NOMO-1 treated with DMSO at 0.1 percent for 48 hours (cell line): ENCODE measurements at regions not wholly inside any gene's neighbourhood (a gene's known extent, or its start where the extent isn't known, plus 50 kb on each side); places are given as distances from the start of the nearest gene placed in this dataset.

Experiments
- DNase-seq: peaks from one replicate; lab custom pipeline; 2025; ENCODE audit not compliant: unreplicated experiment; lab: John Stamatoyannopoulos, UW

DNA sequence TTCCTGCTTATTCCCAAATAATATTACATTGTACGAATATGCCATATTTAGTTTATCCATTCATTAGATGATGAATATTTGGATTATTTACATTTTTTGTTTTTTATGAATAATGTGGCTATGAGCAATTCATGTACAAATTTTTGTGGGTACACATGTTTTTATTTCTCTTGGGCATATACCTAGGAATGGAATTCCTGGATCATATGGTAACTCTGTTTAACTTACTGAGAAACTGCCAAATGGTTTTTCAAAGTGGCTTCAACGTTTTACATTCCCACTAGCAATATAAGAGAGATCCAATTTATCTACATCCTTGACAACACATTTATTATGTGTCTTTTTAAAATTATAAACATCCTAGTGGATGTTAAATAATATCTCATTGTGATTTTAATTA lies 362.0 kb upstream of the TMCO5A start:
- no peak for DNase-seq

DNA sequence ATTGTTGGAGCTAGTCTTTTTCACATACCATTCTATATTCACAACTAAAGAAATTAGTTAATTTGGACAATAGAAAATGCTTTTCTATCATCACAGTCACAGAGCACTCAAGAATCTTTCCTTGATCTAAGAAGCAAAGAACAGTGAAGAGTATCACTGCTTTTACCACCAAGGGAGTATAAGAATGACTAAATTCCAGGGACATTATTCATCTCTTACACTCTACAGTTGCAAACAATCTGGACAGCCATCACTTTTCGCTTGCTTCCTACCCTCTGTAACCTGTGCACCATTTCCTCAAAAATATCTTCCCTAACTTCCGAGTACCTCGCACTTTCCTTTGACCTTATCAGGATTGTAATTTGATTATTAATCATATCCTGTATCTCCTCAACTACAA lies 359.5 kb upstream of the TMCO5A start:
- no peak for DNase-seq

DNA sequence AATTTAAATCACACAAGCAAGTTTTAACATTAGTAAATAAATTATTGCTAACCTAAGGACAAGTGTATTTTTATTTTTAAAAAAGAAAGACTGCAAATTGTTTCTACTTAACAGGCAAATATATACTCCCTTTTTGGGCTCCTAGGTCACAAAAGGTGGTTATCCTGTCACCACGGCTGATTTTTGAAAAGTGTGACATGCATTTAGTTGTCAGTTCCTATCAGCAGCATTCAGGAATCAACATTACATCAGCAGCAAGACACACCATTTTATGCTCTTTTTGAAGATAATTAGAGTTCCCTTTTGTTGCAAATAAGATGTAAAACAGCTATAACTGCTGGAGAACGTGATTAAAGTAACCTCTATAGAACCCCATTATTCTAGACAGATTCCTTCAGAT lies 357.5 kb upstream of the TMCO5A start:
- DNase-seq = no peak

DNA sequence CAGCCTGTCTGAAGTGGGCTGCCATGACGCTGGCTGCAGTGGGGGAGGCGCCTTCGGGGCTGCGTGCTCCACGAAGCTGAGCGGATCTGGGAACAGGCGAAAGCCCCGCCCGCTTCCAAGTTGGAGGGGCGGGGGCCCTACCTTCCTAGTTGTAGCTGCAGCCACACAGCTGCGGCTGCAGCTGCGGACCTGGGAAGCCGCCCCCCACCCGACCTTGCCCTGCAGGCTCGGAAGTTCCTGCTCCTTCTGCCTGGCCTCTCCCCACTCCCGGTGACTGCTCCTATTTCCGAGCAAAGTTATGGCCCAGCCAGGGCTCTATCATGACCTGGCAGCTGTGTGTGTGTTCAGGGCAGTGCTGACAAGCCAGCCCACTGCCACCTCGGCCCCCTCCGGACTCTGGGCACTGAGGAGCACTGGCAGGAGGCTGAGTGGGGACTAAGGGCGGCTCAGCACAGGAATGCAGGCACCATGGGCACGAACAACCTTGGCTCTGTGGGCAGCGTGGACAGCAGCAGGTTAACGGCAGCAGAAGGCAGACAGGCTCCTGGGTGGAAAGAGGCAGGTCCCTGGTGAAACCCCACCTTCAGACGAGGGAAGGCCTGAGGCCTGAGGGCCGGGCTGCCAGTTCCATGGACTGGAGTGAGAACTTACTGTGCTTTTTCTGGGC lies 352.4 kb upstream of the TMCO5A start:
- DNase-seq = no peak

DNA sequence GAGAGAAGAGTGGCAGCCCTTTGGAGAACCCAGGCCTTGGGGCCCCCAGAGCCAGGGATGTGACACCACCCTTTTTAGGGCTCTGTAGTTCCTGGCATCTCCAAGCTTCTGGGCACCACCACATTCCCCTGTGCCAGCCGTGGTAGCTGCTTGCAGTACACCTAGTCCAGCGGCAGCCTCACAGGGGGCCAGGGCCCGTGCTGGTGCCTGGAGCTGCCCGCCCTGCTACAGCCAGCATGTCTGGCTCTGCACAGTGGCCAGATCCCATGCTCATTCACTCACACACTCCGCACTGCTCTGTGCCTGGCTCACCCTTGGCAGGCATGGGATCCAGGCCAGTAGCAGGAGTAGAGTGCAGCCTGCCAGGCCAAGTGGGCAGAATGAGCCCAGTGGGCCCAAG lies 351.6 kb upstream of the TMCO5A start:
- DNase-seq = no peak

DNA sequence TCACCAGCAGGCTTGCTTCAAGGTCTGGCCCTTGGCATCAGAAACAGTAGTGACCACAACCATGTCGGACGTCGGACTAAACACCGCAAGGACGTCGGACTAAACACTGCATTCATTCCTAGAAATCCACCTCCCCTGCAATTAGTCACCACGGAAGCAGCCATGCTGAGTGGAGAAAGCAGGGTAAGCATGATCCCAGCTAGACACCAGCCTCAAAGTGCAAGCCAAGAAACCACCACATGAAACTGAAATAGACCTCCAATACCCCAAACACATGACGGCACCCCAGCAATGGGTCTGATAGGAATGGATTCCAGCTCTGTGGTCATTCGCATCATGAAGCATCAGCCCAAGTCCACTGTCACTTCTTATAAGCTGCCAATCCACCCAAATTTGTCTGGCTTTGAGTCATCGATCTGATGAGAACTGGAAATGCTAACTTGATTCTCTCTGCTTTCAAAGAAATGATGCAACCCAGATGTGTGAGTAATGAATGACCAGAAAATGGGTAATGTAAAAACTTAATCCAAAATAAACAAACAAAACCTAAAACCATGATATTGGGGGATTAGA lies 348.3 kb upstream of the TMCO5A start:
- DNase-seq = no peak

DNA sequence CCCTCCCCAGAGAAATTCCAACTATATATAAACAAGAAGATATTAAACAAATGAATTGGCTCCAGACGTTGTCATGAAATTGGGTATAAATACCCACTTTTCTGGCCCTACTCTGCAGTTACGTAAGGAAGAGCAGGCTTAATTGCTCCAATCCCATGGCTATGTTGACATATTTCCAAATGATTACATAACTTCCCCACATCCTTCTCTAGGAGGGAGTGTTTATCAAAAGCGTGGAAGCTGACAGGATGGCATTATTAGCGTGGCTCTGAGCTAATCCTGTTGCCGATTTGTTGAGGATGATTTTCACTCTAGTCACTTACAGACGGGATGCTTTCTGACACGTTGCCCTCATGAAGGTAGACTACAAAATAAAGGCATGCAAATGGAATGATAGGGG lies 347.5 kb upstream of the TMCO5A start:
- DNase-seq = no peak

DNA sequence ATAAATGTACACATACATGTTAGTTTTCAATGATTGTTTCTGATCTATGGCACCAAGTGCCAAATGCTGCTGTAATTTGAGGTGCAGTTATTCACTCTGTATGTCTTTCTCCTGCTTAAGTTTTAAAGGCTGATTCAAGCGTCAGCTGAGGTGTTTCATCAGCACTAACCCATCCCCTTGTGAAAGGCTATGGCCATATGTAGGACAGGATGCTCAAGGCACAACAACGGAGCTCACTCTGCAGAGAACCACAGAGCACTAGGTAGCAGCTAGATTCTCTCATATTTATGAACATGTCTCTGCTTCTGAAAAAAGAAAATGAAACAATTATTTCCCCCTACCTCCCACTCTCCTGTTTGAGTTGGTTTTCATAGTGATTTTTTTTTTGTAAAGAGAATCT lies 340.0 kb upstream of the TMCO5A start:
- DNase-seq = no peak

DNA sequence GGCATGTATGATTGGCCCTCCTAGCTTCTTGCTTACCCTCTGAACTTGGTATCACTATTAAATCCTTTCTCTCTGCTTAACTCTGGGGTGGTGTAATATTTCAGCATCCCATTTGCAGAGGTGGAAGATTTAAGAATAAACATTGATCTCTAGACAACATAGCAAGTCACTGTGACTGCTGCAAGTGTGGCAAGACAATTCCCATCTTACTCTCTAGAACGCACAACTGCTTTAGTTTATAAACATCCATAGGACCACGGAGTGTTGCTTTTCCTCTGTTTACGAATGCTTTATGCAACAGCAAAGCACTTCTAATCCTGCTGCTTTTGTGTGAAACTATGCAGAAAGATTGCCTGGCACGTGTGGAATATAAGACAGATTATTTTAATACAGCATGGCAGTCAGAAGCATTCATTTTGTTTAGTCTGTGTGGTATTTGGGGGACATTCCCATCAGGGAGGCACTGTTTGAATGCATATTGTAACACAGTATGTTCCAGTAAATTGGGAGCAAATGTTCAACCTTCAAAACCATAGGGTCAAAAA lies 338.9 kb upstream of the TMCO5A start:
- DNase-seq = no peak

DNA sequence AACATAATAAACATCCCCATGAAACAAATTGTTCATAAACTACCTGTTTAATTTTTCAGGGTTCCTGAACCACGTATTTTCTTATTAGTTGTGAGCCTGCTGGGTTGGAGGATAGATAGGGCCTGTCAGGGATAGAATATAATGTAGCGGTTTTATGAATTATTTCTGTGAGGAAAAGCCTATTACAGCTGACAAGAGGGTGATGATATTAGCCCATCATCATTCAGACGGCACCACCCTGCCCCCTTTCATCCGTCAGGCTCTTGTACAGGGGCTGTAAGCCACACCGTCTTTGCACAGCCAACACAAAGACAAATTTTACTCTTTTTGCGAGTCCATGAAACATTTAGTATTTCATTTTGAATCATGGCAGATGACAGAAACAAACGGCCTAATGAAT lies 335.3 kb upstream of the TMCO5A start:
- no peak for DNase-seq

DNA sequence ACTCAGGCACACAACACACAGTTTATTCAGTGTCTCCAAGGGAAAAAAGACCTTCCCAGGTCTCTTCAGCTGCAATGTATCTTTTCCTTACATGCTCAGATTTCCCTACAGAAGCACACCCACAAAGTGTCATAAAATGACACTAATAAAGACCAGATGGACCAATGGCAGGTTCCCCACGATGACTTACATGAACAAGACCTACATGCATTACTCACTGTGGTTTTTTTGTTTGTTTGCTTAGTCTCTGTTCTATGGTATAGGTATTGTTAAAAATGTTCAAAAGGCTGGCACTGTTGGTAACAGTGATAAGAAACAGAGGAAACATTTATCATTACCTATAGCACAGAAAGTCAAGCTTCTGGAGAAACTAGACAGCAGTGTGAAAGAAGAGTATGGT lies 318.2 kb upstream of the TMCO5A start:
- DNase-seq = no peak

DNA sequence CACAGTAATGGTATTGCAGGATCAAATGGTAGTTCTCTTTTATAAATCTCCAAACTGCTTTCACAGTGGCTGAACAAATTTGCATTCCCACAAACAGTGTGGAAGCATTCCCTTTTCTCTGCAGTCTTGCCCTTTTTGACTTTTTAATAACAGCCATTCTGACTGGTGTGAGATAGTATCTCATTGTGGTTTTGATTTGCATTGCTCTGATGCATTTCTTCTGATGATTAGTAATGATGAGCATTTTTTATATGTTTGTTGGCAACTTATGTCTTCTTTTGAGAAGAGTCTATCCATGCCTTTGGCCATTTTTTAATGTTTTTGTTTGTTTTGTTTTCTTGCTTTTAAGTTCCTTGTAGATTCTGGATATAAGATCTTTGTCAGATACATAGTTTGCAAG lies 316.1 kb upstream of the TMCO5A start:
- no peak for DNase-seq

DNA sequence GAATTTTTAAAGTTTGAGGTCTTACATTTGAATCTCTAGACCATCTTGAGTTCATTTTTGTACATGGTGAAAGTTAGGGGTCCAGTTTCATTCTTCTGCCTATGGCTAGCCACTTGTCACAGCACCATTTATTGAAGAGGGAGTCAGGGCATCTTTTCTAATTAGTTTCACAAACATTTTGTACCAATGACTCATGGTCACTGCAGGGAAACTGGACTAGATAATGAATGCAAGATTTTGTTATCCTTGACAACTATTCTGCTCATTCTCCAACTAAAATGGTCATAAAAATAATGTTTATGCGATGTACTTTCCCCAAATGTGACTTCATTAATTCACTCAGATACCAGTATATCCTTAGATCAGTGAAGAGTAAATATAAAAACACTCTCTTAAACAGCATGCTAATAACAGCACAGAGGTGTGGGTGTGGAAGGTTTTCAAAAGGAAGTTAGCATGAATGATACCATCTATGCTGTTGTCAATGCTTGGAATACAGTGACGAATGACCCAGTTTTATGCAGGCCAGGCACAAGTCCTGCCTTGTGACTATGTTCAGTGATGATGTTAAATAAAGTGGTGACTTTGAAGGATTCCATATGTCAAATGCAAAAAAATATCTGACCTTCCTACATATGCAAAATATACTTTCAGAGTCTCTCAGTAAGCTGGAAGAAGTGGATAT lies 314.9 kb upstream of the TMCO5A start:
- no peak for DNase-seq

DNA sequence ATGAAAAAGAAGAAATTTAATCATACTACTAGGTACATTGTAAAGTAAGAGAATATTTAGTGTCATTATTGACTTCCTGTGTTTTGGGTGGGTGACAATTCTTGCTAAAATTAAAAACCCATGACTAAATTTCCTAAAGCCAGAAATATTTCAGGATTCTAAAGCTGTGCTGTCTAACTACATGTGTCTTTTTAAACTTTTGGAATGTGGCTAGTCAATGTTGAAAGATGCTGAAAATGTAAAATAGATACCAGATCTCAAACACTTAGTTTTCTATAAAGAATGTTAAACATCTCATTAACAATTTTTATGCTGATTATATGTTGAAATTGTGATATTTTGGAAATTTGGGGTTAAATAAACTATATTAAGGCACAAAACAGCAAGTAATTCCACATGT lies 308.9 kb upstream of the TMCO5A start:
- no peak for DNase-seq

DNA sequence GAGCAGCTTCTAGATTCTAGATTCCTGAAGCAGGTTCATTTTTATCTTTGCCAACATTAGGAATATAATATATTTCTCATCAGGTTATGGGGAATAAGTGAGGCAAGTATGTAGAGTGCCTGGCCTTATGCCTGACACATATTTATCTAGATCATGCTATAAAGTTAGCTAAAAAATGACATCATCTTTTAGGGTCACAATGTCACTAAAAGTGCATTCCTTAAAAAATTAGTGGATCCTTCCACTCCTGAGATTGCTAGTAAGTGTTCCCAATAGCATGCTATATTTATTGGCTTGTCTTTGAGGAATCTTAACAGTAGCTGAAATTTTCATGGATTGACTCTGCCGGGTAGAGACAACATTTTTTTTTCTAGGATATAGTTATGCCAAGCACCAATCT lies 305.9 kb upstream of the TMCO5A start:
- no peak for DNase-seq

DNA sequence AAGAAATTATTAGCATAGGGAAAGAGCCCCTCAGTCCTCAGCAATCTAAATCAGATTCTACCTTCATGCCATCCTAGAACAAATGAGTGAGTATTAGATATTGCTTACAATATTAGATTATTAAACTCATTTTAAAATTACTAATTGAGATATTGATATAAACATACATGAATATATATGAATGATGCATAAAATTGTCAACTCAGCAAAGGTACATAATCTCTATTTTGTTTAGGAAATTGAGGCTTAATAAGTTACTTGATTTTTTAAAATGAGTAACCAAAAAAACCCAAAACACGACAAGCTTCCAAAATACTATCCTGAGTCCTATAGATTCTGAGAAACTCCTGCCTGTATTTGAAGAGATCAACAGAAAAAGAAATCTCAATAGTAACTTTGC lies 297.7 kb upstream of the TMCO5A start:
- no peak for DNase-seq

DNA sequence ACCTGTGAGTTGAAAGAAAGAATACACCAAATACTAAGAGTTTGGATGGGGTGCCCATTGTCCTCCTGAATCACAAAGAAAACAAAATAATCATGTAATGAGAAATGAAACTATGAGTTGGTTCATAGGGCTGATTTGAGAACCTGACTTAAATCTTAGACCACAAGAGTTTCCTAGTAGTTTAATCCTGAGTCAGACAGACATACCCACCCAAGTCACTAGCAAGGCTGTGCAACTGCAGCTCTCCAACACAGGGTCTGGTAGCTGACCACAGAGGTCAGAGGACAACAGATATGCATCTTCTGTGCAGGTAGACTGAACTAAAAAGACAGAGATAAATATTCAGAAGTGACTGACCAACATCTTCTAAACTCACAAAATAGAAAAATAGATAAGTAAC lies 296.3 kb upstream of the TMCO5A start:
- DNase-seq = no peak

DNA sequence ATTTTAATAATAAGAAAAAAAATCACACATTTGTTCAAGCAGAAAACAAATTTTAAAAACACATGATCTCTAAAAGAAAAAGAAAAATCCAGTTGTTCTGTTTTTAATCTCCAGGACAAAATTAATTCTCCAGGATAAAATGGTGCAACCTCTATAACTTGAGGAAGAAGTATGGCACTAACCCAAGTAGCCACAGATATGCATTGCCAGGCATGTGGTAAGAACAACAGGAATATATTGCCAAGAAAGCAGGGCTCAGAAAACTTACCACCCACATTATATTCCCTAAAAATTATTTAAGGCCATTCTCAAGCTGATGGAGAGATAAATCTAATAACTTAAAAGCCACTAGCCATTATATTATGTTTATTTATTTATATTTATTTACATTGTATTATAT lies 295.7 kb upstream of the TMCO5A start:
- no peak for DNase-seq

DNA sequence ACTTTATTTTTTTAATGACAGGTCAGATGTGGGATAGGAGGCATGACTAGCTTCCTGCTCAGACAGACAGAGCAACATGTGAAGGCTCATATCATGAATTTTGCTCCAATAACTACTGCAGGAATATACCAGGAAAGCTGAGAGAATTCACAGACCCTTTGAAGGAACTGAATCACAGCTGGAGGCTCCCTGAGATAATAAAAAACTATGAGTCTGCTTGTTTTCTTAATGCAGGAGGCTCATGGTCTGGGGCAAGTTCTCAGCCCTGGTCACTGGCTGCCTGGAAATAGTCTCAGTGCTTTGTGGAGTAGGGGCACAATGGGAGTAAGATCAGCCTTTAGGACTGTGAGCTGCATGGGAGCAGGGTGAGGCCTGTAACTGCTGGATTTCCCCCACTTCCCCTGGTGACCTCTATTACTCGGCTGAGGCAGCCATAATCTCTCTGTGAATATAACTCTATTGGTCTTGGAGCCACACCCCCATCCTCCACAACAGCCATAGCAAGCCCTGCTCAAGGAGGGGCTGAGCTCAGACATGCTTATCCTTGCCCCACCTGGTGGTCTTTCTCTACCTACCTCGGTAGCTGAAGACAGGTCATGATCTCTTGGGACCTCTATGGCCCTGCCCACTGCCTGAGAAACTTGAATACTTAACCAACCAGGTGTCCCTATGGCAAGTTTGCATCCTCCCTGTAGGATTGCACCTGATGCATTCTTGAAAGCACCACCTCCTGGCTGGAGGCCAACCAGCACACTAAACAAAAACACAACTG lies 281.6 kb upstream of the TMCO5A start:
- no peak for DNase-seq

DNA sequence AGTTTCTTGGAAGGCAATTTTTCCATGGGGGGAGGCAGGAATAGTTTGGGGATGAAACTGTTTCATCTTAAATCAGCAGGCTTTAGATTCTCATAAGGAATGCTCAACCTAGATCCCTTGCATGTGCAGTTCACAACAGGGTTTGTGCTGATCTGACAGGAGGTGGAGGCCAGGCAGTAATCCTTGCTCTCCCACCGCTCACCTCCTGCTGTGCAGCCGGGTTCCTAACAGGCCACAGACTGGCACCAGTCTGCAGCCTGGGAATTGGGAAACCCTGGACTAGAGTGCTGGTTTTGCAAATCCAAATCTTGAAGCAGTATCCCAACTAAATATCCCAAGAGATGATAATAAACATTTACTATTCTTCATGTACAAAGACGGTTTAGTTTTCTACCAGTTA lies 256.3 kb upstream of the TMCO5A start:
- no peak for DNase-seq

DNA sequence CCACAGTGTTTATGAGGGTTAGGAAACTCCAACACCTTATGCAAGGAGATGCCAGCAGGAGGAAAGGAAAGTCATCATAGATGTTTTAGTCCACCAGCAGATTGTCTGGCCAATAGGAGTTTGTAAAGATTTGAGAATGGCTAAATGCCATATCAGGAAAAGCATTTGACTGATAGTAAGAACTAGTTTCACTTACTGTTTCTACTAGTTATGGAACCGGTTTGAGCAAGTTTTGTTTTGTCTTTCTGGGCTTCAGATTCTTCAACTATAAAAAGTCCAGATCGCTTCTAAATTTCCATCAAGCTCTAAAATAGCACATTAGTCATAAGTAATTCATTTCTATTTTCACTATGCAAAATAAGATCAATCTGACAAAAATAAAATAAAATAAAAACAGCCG lies 254.8 kb upstream of the TMCO5A start:
- no peak for DNase-seq

DNA sequence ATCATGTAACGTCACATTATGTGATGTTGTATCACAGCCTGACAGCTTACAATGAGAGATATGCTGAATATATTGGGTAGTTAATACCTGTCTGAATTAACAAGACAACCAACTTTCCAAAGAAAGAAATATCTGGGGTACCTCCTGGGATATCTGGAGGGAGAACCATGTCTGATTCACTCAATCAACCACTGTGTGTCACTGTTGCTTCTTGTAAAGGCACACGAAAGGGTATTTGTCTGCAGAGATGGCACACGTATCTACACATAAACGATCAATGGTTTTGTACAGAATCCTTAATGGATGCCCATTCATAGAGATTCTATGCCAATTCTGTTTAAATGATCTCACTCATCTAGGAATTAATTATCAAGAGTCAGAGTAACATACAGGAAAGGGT lies 252.1 kb upstream of the TMCO5A start:
- no peak for DNase-seq
